ENCODE measurements at regions not wholly inside any gene's neighbourhood (a gene's known extent, or its start where the extent isn't known, plus 50 kb on each side); places are given as distances from the start of the nearest gene placed in this dataset.
"Not testable (repeated sequence)": the region's sequence is repeated elsewhere in the genome, so short reads cannot be mapped to it uniquely, and the experiment has no call there.

DNA sequence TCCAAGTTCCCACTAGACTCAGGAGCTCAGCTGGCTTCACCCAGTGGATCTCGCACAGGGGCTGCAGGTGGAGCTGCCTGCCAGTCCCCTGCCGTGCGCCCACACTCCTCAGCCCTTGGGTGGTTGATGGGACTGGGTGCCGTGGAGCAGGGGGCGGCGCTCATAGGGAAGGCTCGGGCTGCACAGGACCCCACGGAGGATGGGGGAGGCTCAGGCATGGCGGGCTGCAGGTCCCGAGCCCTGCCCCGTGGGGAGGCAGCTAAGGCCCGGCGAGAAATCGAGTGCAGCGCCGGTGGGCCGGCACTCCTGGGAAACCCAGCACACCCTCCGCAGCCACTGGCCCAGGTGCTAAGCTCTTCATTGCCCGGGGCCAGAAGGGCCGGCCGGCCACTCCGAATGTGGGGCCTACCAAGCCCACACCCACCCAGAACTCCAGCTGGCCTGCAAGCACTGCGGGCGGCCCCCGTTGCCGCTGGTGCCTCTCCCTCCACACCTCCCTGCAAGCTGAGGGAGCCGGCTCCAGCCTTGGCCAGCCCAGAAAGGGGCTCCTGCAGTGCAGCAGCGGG lies 1481.3 kb upstream of the WWC1 start:
- DNase-seq (ENCODE audit: low read depth, low spot score); in situ Hi-C loops (cut with HindIII; ENCODE audit: low pct_unique_long_range_greater_than_20kb, low sequenced_read_pairs): not testable (repeated sequence)

DNA sequence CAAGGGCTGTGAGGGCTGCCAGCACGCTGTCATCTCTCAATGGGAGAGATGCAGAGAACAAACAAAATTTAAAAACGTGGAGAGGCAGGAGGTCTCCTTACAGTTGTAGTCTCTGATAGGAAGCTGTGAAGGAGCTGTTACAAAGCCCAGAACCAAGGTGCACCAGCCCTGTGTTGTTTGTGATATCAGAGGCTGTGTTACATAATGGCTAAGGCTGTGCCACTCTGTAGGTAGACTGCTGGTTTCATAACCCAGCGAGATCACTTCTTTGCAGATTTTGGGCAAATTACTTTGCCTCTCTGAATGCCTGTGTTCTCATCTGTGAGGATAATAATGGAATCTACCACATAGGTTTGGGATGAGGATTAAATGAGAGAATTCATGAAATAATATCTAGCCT lies 1480.7 kb upstream of the WWC1 start:
- in situ Hi-C loops (cut with HindIII; ENCODE audit: low pct_unique_long_range_greater_than_20kb, low sequenced_read_pairs): no loop called here

DNA sequence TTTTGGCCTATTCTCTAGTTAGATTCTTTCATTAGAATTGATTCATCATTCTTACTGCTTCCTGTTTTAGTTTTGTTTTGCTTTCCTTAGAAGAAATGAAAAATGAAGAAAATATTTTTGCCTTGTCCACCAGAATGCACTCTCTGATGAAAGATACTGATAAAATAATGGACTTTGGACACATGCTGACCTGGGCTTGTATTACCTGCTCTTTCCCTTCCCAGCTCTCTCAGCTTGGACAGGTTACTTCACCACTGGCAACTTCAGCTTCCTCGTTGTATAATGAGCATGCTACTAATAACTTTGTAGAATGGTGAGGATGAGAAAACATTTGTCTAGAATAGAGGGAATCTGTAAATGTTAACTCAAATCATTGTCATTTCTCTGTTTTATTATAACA lies 1468.1 kb upstream of the WWC1 start:
- in situ Hi-C loops (cut with HindIII; ENCODE audit: low pct_unique_long_range_greater_than_20kb, low sequenced_read_pairs): no loop called here
- no peak for DNase-seq (ENCODE audit: low read depth, low spot score)

More for the DNA sequence above, 1480.7 kb upstream of the WWC1 start:
- no peak for DNase-seq (ENCODE audit: low read depth, low spot score)

DNA sequence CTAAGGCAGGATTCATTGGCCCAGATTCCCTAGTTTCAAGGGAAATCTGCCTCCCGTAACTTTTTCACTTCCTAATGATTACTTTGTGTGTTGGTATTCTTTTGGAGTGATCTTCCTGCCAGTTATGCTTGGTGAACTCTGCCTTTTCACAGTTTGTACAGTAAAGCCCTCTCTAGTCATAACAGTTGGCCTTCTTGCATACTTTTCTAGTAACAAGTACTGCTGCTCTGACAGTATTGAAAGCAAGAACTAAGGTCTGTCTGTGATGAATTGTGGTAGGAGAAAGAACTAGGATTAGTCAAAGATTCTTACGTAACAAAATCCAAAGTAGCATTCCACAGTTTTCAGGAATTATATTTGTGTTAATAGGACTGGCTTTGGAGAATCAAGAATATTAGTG lies 1457.2 kb upstream of the WWC1 start:
- in situ Hi-C loops (cut with HindIII; ENCODE audit: low pct_unique_long_range_greater_than_20kb, low sequenced_read_pairs): no loop called here
- no peak for DNase-seq (ENCODE audit: low read depth, low spot score)

DNA sequence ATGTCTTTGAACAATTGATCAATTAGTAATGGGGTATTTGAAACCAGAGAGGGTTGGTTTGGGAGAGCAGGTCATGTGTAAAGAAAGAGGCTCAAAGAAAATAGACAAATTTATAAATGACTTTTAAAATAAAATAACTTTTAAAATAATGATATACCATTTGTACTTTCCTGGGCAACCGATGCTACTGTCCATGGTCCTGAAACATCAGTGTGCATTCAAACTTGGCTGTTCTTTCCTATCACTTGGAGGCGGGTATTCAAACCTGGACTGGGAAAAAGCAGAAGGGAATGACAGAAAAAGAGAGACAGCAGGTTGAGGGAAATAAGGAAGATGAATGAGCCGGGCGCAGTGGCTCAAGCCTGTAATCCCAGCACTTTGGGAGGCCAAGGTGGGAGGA lies 1446.4 kb upstream of the WWC1 start:
- in situ Hi-C loops (cut with HindIII; ENCODE audit: low pct_unique_long_range_greater_than_20kb, low sequenced_read_pairs): no loop called here
- no peak for DNase-seq (ENCODE audit: low read depth, low spot score)

DNA sequence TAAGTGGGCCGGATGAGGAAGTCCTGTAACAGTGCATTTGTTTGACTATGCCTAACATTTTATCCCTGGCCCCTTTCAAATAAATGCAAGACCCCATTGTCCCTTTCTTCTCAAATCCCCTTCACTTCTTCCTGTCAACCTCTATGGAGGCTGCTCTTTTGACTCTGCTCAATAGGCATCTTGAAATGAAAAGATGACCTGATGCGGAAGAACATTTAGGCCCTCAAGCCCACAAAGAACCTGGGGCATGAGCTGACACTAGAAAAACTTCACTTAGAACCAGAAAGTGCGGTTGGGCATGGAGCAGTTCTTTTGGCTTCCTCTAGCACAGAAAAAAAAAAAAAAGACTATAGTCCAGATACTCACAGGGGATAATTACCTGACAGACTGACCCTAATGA lies 1434.7 kb upstream of the WWC1 start:
- no peak for DNase-seq (ENCODE audit: low read depth, low spot score)
- in situ Hi-C loops (cut with HindIII; ENCODE audit: low pct_unique_long_range_greater_than_20kb, low sequenced_read_pairs): no loop called here

DNA sequence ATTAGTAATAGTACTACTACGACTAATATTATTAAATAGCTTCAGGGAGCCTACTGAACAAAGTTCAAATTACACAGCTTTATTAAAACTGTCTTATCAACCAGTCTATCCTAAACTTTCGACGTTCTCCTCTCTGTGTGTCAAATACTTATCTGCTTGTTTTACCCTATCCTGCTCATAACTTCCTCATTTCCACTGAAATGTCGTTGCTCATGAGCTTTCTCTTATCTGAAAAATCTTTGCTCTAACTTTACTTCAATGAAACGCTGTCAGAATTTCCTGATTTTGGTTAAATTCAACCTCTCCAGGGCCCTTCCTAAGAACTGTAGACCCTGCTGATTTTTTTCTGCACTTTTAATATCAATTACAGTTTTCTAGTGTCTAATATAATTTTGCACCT lies 1431.0 kb upstream of the WWC1 start:
- in situ Hi-C loops (cut with HindIII; ENCODE audit: low pct_unique_long_range_greater_than_20kb, low sequenced_read_pairs): no loop called here
- DNase-seq (ENCODE audit: low read depth, low spot score): no peak

DNA sequence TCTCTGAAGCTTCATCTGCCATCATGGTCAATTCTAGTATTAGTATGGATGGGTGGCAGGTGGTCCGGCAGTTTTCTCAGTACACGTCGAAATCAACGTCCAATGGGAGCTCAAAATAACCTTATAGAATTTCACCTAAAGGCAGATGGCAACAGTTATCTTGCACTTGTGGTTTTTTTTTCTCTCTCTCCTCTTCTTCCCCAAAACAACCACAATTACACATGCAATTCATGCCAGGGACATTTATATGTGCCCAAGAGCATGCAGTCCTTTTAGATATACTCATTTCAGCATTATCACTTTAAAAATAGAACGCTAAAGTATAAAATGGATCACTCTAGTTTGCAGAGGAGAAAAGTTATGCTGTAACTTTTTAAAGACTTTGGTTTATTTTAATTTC lies 1428.9 kb upstream of the WWC1 start:
- DNase-seq (ENCODE audit: low read depth, low spot score): no peak
- in situ Hi-C loops (cut with HindIII; ENCODE audit: low pct_unique_long_range_greater_than_20kb, low sequenced_read_pairs): no loop called here

DNA sequence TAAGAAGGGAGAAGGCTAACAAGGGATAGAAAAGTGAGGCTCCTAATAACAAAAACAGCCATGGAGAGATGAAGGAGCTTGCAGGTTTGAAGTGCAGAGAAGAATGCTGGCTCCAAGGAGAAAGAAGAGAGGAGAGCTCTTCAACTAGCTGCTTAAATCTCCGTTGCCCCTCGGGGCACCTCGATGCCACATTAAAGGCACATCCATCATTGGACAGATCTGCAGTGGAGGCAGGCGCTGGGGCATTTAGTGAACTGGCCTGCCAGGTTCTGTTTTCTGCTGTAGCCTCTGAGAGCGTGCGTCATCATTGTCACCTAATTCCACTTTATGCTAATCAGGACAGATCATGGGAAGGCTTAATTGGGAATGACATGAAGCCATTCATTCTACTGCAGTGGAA lies 1426.2 kb upstream of the WWC1 start:
- DNase-seq (ENCODE audit: low read depth, low spot score): no peak
- in situ Hi-C loops (cut with HindIII; ENCODE audit: low pct_unique_long_range_greater_than_20kb, low sequenced_read_pairs): no loop called here

DNA sequence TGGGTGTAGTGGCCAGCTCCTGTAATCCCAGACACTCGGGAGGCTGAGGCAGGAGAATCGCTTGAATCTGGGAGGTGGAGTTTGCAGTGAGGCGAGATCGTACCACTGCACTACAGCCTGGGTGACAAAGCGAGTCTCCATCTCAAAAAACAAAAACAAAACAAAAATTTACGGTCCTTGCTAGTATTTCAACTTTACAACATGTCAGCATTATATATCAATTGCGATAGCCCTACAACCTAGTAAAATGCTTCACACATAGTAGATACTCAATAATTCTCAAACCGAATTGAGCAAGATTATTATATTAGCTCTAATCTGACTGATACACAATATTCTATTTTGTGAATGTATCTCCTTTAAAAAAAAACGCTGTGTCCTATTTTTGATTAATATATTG lies 1411.0 kb upstream of the WWC1 start:
- no peak for DNase-seq (ENCODE audit: low read depth, low spot score)
- in situ Hi-C loops (cut with HindIII; ENCODE audit: low pct_unique_long_range_greater_than_20kb, low sequenced_read_pairs): no loop called here

DNA sequence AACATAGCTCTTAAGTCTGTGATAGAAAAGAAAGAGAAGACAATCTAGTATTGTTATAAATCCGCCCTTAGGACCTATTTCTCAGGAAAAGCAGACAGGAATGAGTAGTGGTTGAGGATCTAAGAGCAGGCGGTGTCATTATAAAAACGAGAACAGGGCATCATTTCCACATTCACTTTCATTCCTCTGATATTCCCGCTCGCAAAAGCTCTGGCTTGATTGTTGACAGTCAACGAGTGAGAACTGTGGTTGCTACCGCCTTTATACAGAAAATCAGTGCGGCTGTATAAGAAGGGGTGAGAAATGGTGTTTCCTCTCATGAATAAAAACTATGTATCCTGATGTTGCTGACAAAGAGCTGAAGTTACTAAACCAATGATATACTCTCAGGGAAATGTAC lies 1409.6 kb upstream of the WWC1 start:
- DNase-seq (ENCODE audit: low read depth, low spot score): no peak

DNA sequence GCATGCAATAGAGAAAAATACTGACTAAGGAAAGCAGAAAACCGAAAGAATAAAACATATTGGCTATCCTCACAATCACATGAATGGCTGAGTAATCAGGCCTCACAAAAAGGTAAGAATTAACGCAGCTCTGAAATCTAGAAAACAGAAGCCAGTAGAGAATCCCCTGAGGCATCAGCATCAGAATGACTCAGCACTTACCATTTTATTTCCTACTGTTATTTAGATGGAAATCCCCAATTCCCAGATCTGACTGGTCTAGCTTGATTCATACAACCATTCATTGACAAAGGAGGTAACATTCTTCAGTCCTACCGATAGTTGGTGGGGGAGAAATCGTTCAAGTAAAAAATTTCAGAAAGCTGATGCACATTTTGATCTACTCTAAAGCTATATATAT lies 1408.4 kb upstream of the WWC1 start:
- DNase-seq (ENCODE audit: low read depth, low spot score): peak; percentile 2
- in situ Hi-C loops (cut with HindIII; ENCODE audit: low pct_unique_long_range_greater_than_20kb, low sequenced_read_pairs): no loop called here

More for the DNA sequence above, 1409.6 kb upstream of the WWC1 start:
- in situ Hi-C loops (cut with HindIII; ENCODE audit: low pct_unique_long_range_greater_than_20kb, low sequenced_read_pairs): no loop called here

DNA sequence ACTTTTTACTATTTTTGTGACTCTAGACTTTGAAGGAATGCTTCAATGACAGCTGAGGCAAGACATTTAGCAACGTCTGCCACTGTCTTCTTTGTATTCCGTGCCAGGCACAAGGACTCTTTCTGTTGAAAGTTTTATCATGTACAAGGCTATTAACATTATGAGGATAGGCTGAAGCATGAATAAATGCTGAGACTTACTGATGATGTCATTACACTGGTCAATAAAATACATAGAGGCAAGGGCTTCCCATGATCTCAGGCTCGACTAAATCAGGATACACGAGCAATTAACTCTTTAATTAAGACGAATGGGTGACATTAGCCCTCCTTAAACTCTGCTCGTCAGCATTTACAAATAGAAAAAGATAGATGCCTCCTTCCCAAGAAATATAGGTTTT lies 1393.3 kb upstream of the WWC1 start:
- in situ Hi-C loops (cut with HindIII; ENCODE audit: low pct_unique_long_range_greater_than_20kb, low sequenced_read_pairs): no loop called here
- no peak for DNase-seq (ENCODE audit: low read depth, low spot score)

DNA sequence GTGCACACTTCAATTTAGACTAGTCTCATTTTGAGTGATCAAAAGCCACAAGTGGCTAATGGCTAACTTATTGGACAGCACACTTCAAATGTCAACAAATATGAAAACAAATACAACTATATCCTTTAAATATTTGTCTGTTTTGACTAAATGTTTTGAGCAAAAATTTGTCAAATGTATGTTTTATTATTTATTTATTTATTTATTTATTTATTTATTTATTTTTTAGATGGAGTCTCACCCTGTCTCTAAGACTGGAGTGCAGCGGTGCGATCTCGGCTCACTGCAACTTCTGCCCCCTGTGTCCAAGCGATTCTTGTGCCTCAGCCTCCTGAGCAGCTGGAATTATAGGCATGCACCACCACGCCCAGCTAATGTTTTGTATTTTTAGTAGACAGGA lies 1392.1 kb upstream of the WWC1 start:
- in situ Hi-C loops (cut with HindIII; ENCODE audit: low pct_unique_long_range_greater_than_20kb, low sequenced_read_pairs): no loop called here
- no peak for DNase-seq (ENCODE audit: low read depth, low spot score)

DNA sequence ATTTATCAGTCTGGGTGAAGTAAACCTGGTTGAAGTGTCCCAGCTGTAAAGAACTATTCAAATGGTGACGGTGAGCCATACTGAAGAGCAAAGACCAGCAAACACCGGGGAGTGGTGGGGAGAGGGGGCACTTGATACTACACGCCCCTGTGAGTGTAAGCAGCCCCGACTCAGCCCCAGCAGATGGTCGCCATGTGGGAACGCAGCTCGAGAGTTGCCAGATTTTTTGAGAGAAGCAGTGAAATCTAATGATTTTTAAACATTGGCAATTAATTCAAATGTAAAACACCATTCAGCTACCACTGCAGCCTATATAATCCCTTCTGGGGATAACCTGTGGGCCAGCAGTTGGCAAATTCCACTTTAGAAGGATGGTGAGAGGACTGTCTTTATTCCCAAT lies 1386.9 kb upstream of the WWC1 start:
- in situ Hi-C loops (cut with HindIII; ENCODE audit: low pct_unique_long_range_greater_than_20kb, low sequenced_read_pairs): no loop called here
- DNase-seq (ENCODE audit: low read depth, low spot score): no peak

DNA sequence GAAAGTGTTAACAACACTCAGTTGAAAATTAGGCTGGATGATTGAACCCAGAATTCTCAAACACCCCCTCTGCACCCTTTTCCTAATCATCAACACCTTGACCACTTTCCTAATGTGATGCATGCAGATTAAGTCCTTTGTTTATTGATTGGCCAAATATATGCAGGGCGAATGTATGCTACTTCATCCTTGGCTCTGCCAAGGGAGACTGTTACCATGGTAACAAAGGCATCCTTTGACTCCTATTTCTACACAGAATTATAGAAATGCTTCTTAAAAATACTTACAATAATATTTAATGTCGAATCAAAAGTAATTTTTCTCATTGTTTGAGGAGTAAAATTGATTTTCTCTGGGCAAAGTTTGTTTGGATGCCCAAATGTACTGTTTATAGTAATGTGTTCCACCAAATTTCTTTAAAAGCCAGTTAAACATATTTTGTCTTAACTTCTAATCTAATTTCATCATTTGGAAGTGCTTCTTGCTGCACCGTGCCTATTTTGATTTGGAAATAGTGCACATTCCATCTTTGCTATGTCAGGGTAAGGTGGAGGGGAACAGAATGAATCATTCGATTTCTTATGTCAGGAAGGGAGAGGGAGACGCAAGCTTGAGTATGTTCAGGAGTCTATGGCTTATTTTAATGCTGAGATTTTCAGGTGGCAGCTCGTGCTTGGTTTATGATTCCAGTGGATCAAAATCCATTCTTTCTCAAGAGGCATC lies 1384.3 kb upstream of the WWC1 start:
- in situ Hi-C loops (cut with HindIII; ENCODE audit: low pct_unique_long_range_greater_than_20kb, low sequenced_read_pairs): no loop called here
- DNase-seq (ENCODE audit: low read depth, low spot score): no peak

DNA sequence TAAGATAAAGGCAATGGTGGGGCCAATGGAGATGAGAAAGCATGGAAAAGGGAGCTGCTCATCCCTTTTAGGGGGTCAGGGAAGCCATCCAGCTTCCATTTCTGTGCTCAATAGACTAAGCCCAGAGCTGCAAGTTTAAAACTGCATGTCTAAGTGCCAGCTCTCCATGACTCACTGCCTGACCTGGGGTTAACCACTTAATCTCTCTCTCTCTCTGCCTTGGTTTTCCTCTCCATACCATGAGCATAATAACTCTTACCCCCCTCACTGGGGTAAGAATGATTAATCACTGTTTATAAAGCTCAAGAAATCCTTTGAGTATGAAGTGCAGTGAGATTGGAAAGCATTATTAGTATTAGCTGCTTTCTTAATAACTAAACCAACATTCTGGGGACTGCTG lies 1382.4 kb upstream of the WWC1 start:
- no peak for DNase-seq (ENCODE audit: low read depth, low spot score)
- in situ Hi-C loops (cut with HindIII; ENCODE audit: low pct_unique_long_range_greater_than_20kb, low sequenced_read_pairs): no loop called here

DNA sequence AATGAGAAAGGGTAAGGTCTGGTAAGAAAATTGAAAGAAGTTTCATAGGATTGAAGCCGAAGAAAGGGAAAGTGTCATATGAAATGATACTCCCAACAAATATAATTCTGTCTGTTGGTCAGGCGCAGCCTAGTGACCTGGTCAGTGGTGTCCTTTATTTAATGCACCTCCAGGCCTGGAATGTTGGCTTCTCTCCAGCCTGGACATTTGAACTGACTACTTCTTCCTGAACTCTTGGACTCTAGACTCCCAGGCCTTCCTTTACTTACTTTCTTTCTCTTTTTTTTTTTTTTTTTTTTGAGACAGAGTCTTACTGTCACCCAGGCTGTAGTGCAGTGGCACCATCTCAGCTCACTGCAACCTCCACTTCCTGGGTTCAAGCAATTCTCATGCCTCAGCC lies 1381.5 kb upstream of the WWC1 start:
- in situ Hi-C loops (cut with HindIII; ENCODE audit: low pct_unique_long_range_greater_than_20kb, low sequenced_read_pairs): no loop called here
- no peak for DNase-seq (ENCODE audit: low read depth, low spot score)

DNA sequence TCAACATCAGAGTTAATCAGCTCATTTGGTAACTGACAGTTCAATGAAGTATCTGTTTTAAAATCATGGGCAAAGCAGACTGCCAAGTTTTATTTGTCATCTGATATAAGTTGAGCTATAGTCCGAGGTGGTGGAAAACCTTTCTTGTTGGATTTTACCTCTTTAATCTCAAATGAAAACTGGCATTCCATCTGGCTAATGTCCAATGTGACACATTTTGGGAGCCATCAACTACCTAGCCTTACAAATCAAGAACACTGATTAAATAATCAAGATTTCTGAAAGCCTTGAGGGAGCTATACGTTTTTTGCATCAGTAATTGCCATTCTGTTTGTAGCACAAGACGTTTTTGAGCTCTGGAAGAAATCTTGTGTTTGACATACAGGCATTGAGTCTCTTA lies 1380.5 kb upstream of the WWC1 start:
- DNase-seq (ENCODE audit: low read depth, low spot score): no peak
- in situ Hi-C loops (cut with HindIII; ENCODE audit: low pct_unique_long_range_greater_than_20kb, low sequenced_read_pairs): no loop called here

DNA sequence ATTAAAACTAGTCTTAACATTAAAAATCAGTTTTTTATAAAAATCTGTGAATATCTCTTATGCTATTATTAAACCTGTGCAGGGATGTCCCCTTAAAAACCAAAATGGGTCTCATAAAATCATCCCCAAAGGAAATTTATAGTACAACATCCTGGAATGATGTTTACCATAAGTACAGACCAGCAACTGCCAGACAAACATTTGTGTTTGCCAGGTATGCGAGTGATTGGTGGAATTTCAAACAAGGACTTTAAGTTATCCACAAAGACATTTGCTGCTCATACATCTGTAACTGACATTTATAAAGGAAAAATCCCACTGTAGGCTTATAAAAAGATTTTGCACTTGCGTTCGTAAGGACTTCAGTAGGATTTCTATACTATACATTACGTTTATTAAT lies 1375.4 kb upstream of the WWC1 start:
- in situ Hi-C loops (cut with HindIII; ENCODE audit: low pct_unique_long_range_greater_than_20kb, low sequenced_read_pairs): no loop called here
- no peak for DNase-seq (ENCODE audit: low read depth, low spot score)

Measured in SK-MEL-5 (cell line).